Astrocyte (in vitro differentiated cells and primary cell): ENCODE measurements at regions not wholly inside any gene's neighbourhood (a gene's known extent, or its start where the extent isn't known, plus 50 kb on each side); places are given as distances from the start of the nearest gene placed in this dataset.

ENCODE experiments used
- DNase-seq: peaks from one replicate; pipeline ENCODE4 v3.0.0-alpha.2; 2010; ENCODE audit warnings: low read depth
- FAIRE-seq: peaks from 2 replicates; lab custom pipeline; 2011; peaks lifted over from hg19 to GRCh38; lab: Jason Lieb, UNC
- H2AFZ ChIP-seq: 2 replicates; pipeline ENCODE4 v1.6.0; 2012; ENCODE audit warnings: low read depth, low read length, inconsistent platforms
- H3K27ac ChIP-seq: 2 replicates; pipeline ENCODE4 v1.5.1; 2011; ENCODE audit warnings: low read depth, low read length, inconsistent platforms
- H3K27me3 ChIP-seq: 2 replicates; pipeline ENCODE4 v1.6.0; 2011; ENCODE audit warnings: low read length, inconsistent platforms; ENCODE audit not compliant: insufficient read depth
- H3K36me3 ChIP-seq: 2 replicates; pipeline ENCODE4 v1.5.1; 2011; ENCODE audit warnings: low read length, inconsistent platforms; ENCODE audit not compliant: insufficient read depth
- H3K4me1 ChIP-seq: 2 replicates; pipeline ENCODE4 v1.5.1; 2011; ENCODE audit warnings: low read length, inconsistent platforms; ENCODE audit not compliant: insufficient read depth
- H3K4me2 ChIP-seq: 2 replicates; pipeline ENCODE4 v1.6.0; 2012; ENCODE audit warnings: low read length, inconsistent platforms
- H3K4me3 ChIP-seq: 2 replicates; pipeline ENCODE4 v1.5.1; 2011; ENCODE audit warnings: low read depth, mild to moderate bottlenecking, low read length, inconsistent platforms; ENCODE audit not compliant: insufficient read depth
- H3K79me2 ChIP-seq: 2 replicates; pipeline ENCODE4 v1.6.0; 2012; ENCODE audit warnings: mild to moderate bottlenecking, low read length, inconsistent platforms; ENCODE audit not compliant: insufficient read depth
- H3K9ac ChIP-seq: 2 replicates; pipeline ENCODE4 v1.6.0; 2012; ENCODE audit warnings: mild to moderate bottlenecking, low read length, inconsistent platforms
- H3K9me3 ChIP-seq: 2 replicates; pipeline ENCODE4 v1.5.1; 2012; ENCODE audit warnings: low read depth, mild to moderate bottlenecking, low read length, inconsistent platforms; ENCODE audit not compliant: insufficient read depth
- H4K20me1 ChIP-seq: 2 replicates; pipeline ENCODE4 v1.6.0; 2012; ENCODE audit warnings: low read length, inconsistent platforms; ENCODE audit not compliant: insufficient read depth
- H3K27ac Mint-ChIP-seq: one replicate; pipeline ENCODE4 v1.8.0; 2021; ENCODE audit warnings: mild to moderate bottlenecking, mixed read lengths; ENCODE audit not compliant: unreplicated experiment
- H3K27me3 Mint-ChIP-seq: one replicate; pipeline ENCODE4 v1.8.0; 2021; ENCODE audit warnings: low read depth, mixed read lengths; ENCODE audit not compliant: unreplicated experiment
- H3K36me3 Mint-ChIP-seq: one replicate; pipeline ENCODE4 v1.8.0; 2021; ENCODE audit warnings: low read depth, mixed read lengths; ENCODE audit not compliant: unreplicated experiment
- H3K4me1 Mint-ChIP-seq: one replicate; pipeline ENCODE4 v1.8.0; 2021; ENCODE audit warnings: low read depth, mixed read lengths; ENCODE audit not compliant: unreplicated experiment
- H3K4me3 Mint-ChIP-seq: one replicate; pipeline ENCODE4 v1.8.0; 2021; ENCODE audit warnings: mild to moderate bottlenecking, moderate library complexity, mixed read lengths; ENCODE audit not compliant: unreplicated experiment
- H3K9me3 Mint-ChIP-seq: one replicate; pipeline ENCODE4 v1.8.0; 2021; ENCODE audit warnings: mild to moderate bottlenecking, mixed read lengths; ENCODE audit not compliant: unreplicated experiment
- EZH2 ChIP-seq: IDR thresholded peaks from 2 replicates; pipeline ENCODE4 v1.6.1; 2012; ENCODE audit warnings: mild to moderate bottlenecking, low read length, inconsistent platforms; ENCODE audit not compliant: insufficient read depth
- TF ChIP-seq, protein P1 (sequence below): IDR thresholded peaks from 2 replicates; pipeline ENCODE4 v1.5.1; 2011; ENCODE audit warnings: low read depth, mild to moderate bottlenecking, inconsistent platforms, low read length, moderate library complexity; ENCODE audit not compliant: insufficient read depth

DNA sequence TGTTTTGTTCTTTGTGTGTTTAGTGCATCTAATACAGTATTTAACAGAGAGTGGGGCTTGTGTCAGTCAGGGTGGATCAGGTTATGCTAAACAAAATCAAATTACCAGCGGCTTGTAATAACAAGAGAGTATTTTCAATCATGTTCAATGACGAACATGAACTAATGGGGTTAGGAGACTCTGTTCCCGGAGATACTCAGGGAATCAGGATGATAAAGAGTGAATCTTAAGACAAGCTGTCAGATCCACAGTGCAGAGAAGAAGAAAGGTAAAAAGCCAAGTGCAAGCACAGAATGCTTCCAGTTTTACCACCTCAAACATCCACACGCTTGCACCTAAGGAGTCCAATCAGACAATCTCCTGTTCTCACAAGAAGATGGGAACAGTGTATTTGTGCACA, 1331.5 kb upstream of the TMEM132C start:
- Mint-ChIP-seq H3K27me3 (no peaks in the 10 kb centered on the region), H3K4me3 (no peak overlapping the region), H3K9me3 (peaks cover 10% of the 10 kb centered on the region), H3K36me3 (no peaks in the 10 kb centered on the region), H3K4me1 (no peaks in the 10 kb centered on the region), H3K27ac (no peak overlapping the region)
- DNase-seq = no peak
- Histone ChIP-seq H3K4me2 (no peak overlapping the region), H3K4me1 (no peaks in the 10 kb centered on the region), H4K20me1 (no peaks in the 10 kb centered on the region), H3K79me2 (no peaks in the 10 kb centered on the region), H2AFZ (no peak overlapping the region), H3K9ac (no peak overlapping the region), H3K9me3 (no peaks in the 10 kb centered on the region), H3K27ac (no peak overlapping the region), H3K36me3 (no peaks in the 10 kb centered on the region), H3K27me3 (no peaks in the 10 kb centered on the region), H3K4me3 (no peak overlapping the region)
- TF ChIP-seq, protein P1, sequence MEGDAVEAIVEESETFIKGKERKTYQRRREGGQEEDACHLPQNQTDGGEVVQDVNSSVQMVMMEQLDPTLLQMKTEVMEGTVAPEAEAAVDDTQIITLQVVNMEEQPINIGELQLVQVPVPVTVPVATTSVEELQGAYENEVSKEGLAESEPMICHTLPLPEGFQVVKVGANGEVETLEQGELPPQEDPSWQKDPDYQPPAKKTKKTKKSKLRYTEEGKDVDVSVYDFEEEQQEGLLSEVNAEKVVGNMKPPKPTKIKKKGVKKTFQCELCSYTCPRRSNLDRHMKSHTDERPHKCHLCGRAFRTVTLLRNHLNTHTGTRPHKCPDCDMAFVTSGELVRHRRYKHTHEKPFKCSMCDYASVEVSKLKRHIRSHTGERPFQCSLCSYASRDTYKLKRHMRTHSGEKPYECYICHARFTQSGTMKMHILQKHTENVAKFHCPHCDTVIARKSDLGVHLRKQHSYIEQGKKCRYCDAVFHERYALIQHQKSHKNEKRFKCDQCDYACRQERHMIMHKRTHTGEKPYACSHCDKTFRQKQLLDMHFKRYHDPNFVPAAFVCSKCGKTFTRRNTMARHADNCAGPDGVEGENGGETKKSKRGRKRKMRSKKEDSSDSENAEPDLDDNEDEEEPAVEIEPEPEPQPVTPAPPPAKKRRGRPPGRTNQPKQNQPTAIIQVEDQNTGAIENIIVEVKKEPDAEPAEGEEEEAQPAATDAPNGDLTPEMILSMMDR = no peak
- no peak for TF ChIP-seq EZH2
- FAIRE-seq = no peak

- peak overlapping the region; percentile 37 for H3K4me2 ChIP-seq
- no peak overlapping the region for H3K27ac ChIP-seq
- H3K4me1 Mint-ChIP-seq = no peaks in the 10 kb centered on the region
- H4K20me1 ChIP-seq = no peaks in the 10 kb centered on the region
- DNase-seq (peak; percentile 8), FAIRE-seq (no peak)
- no peaks in the 10 kb centered on the region for H3K36me3 ChIP-seq
- no peaks in the 10 kb centered on the region for H3K9me3 ChIP-seq
- no peaks in the 10 kb centered on the region for H3K36me3 Mint-ChIP-seq
- H3K27me3 ChIP-seq = no peaks in the 10 kb centered on the region
- H3K9ac ChIP-seq = no peak overlapping the region
- H2AFZ ChIP-seq = no peak overlapping the region
- H3K4me3 Mint-ChIP-seq = no peak overlapping the region
- TF ChIP-seq, protein P1 = no peak
- TF ChIP-seq EZH2 = no peak
- H3K79me2 ChIP-seq = no peaks in the 10 kb centered on the region
- H3K9me3 Mint-ChIP-seq = peaks cover 4% of the 10 kb centered on the region
- H3K27me3 Mint-ChIP-seq = no peaks in the 10 kb centered on the region
- H3K27ac Mint-ChIP-seq = no peak overlapping the region
- H3K4me3 ChIP-seq = no peak overlapping the region
- H3K4me1 ChIP-seq = no peaks in the 10 kb centered on the region
These were observed 1330.7 kb upstream of the TMEM132C start for GRCh38 chr12:126936181-126936851.

- no peak for TF ChIP-seq EZH2
- TF ChIP-seq, protein P1 = no peak
- no peak overlapping the region for H3K4me3 ChIP-seq
- Mint-ChIP-seq H3K4me1 (no peaks in the 10 kb centered on the region), H3K4me3 (no peak overlapping the region), H3K36me3 (no peaks in the 10 kb centered on the region), H3K27ac (no peak overlapping the region), H3K27me3 (no peaks in the 10 kb centered on the region), H3K9me3 (peaks cover 4% of the 10 kb centered on the region)
- no peaks in the 10 kb centered on the region for H3K4me1 ChIP-seq
- no peak for FAIRE-seq
- H3K9me3 ChIP-seq = no peaks in the 10 kb centered on the region
- no peak overlapping the region for H3K27ac ChIP-seq
- H3K79me2 ChIP-seq = no peaks in the 10 kb centered on the region
- no peak overlapping the region for H3K4me2 ChIP-seq
- DNase-seq = no peak
- no peak overlapping the region for H3K9ac ChIP-seq
- no peak overlapping the region for H2AFZ ChIP-seq
- no peaks in the 10 kb centered on the region for H3K27me3 ChIP-seq
- no peaks in the 10 kb centered on the region for H3K36me3 ChIP-seq
- H4K20me1 ChIP-seq = no peaks in the 10 kb centered on the region
These were observed 1329.5 kb upstream of the TMEM132C start for GRCh38 chr12:126937431-126937830.
